Activated CD4-positive, alpha-beta memory T cell treated with anti-CD3 and anti-CD28 coated beads for 36 hours (primary cell): ENCODE measurements at regions not wholly inside any gene's neighbourhood (a gene's known extent, or its start where the extent isn't known, plus 50 kb on each side); places are given as distances from the start of the nearest gene placed in this dataset.
"Not testable (repeated sequence)": the region's sequence is repeated elsewhere in the genome, so short reads cannot be mapped to it uniquely, and the experiment has no call there.

Source experiments
- CTCF ChIA-PET: fragments of 350-600 bp; sonication (Branson Sonifier 250); formaldehyde crosslinking; loops from one replicate; lab custom pipeline; 2021; ENCODE audit warnings: antibody characterized with exemption, inconsistent platforms; lab: Charles Lee
- POLR2A ChIA-PET: fragments of 350-600 bp; sonication (Branson Sonifier 250); formaldehyde crosslinking; loops from one replicate; lab custom pipeline; 2021; ENCODE audit warnings: antibody characterized with exemption; lab: Charles Lee
- DNase-seq: peaks from one replicate; pipeline ENCODE4 v3.0.0-alpha.2; 2020
- H3K27ac Mint-ChIP-seq: one replicate; pipeline ENCODE4 v1.8.0; 2021; ENCODE audit warnings: mixed read lengths
- H3K27me3 Mint-ChIP-seq: one replicate; pipeline ENCODE4 v1.8.0; 2021; ENCODE audit warnings: mixed read lengths
- H3K36me3 Mint-ChIP-seq: one replicate; pipeline ENCODE4 v1.8.0; 2021; ENCODE audit warnings: mixed read lengths
- H3K4me1 Mint-ChIP-seq: one replicate; pipeline ENCODE4 v1.8.0; 2021; ENCODE audit warnings: low read depth, mixed read lengths
- H3K4me3 Mint-ChIP-seq: one replicate; pipeline ENCODE4 v1.8.0; 2021; ENCODE audit warnings: mild to moderate bottlenecking, mixed read lengths
- H3K9me3 Mint-ChIP-seq: one replicate; pipeline ENCODE4 v1.8.0; 2021; ENCODE audit warnings: mixed read lengths
- intact Hi-C: fragments of 100-400 bp; cut with micrococcal nuclease; formaldehyde crosslinking; loops from one replicate; pipeline ENCODE4 v1.15.1; 2023

DNA sequence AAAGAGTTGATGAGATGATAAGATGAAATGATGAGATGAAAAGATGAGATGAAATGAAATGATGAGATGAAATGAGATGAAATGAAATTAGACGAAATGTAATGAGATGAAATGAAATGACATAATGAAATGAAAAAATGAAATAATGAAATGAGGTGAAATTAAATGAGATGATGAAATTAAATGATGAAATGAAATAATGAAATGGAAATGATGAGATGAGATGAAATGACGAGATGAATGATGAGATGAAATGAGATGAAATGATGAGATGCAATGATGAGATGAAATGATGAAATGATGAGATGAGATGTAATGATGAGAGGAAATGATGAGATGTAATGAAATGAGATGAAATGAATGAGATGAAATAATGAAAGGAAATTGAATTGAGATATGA lies 339.3 kb upstream of the PLGLB1 start:
- POLR2A ChIA-PET, H3K36me3 Mint-ChIP-seq, CTCF ChIA-PET, intact Hi-C loops, H3K9me3 Mint-ChIP-seq, H3K27ac Mint-ChIP-seq, H3K27me3 Mint-ChIP-seq, H3K4me3 Mint-ChIP-seq, DNase-seq, H3K4me1 Mint-ChIP-seq: not testable (repeated sequence)

DNA sequence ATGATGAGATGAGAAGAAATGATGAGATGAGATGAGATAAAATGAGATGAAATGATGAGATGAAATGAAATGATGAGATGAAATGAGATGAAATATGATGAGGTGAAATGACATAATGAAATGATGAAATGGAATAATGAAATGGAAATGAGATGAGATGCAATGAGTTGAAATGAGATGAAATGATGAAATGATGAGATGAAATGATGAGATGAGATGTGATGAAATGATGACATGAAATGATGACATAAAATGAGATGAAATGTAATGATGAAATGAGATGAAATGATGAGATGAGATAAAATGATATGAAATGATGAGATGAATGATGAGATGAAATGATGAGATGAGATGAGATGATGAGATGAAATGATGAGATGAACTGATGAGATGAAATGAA lies 340.2 kb upstream of the PLGLB1 start:
- H3K9me3 Mint-ChIP-seq, intact Hi-C loops, CTCF ChIA-PET, POLR2A ChIA-PET, H3K4me1 Mint-ChIP-seq, DNase-seq, H3K4me3 Mint-ChIP-seq, H3K36me3 Mint-ChIP-seq, H3K27ac Mint-ChIP-seq, H3K27me3 Mint-ChIP-seq: not testable (repeated sequence)

DNA sequence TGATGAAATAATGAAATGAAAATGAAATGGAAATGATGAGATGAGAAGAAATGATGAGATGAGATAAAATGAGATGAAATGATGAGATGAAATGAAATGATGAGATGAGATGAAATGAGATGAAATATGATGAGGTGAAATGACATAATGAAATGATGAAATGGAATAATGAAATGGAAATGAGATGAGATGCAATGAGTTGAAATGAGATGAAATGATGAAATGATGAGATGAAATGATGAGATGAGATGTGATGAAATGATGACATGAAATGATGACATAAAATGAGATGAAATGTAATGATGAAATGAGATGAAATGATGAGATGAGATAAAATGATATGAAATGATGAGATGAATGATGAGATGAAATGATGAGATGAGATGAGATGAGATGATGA lies 342.7 kb upstream of the PLGLB1 start:
- H3K27me3 Mint-ChIP-seq, H3K27ac Mint-ChIP-seq, POLR2A ChIA-PET, intact Hi-C loops, CTCF ChIA-PET, H3K4me1 Mint-ChIP-seq, DNase-seq, H3K9me3 Mint-ChIP-seq, H3K36me3 Mint-ChIP-seq, H3K4me3 Mint-ChIP-seq: not testable (repeated sequence)

DNA sequence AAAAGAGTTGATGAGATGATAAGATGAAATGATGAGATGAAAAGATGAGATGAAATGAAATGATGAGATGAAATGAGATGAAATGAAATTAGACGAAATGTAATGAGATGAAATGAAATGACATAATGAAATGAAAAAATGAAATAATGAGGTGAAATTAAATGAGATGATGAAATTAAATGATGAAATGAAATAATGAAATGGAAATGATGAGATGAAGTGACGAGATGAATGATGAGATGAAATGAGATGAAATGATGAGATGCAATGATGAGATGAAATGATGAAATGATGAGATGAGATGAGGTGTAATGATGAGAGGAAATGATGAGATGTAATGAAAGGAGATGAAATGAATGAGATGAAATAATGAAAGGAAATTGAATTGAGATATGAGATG lies 343.4 kb upstream of the PLGLB1 start:
- H3K27ac Mint-ChIP-seq, H3K9me3 Mint-ChIP-seq: not testable (repeated sequence)

DNA sequence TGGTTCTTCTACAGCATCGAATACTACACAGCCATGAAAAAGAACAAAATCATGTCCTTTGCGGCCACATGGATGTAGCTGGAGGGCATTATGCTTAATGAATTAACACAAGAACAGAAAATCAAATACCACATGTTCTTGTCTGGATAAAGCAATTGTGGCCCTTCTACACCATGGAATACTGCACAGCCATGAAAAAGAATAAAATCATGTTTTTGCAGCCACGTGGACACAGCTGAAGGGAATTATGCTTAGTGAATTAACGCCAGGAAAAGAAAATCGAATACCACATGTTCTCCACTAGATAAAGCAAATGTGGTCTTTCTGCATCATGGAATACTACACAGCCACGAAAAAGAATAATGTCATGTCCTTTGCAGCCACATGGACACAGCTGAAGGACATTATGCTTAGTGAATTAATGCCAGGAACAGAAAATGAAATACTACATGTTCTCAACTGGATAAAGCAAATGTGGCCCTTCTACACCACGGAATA lies 361.8 kb upstream of the PLGLB2 start:
- CTCF ChIA-PET, DNase-seq, H3K9me3 Mint-ChIP-seq, H3K4me1 Mint-ChIP-seq, H3K27me3 Mint-ChIP-seq, POLR2A ChIA-PET, H3K4me3 Mint-ChIP-seq, H3K36me3 Mint-ChIP-seq, intact Hi-C loops, H3K27ac Mint-ChIP-seq: not testable (repeated sequence)

More for the DNA sequence above, 343.4 kb upstream of the PLGLB1 start:
- intact Hi-C loops, DNase-seq, H3K4me3 Mint-ChIP-seq, CTCF ChIA-PET, H3K27me3 Mint-ChIP-seq, POLR2A ChIA-PET, H3K36me3 Mint-ChIP-seq, H3K4me1 Mint-ChIP-seq: not testable (repeated sequence)

DNA sequence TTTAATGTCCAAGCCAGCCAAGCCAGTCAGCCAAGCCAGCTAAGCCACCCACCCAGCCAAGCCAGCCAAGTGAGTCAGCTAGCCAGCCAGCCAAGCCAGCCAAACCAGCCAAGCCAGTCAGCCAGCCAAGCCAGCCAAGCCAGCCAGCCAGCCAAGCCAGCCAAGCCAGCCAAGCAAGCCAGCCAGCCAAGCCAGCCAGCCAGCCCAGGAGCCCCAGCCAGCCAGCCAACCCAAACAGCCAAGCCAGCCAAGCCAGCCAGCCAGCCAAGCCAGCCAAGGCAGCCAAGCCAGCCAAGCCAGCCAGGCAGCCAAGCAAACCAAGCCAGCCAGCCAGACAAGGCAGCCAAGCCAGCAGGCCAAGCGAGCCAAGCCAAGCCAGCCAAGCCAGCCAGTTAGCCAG lies 352.1 kb upstream of the PLGLB2 start:
- H3K27me3 Mint-ChIP-seq, CTCF ChIA-PET, POLR2A ChIA-PET, H3K27ac Mint-ChIP-seq, H3K9me3 Mint-ChIP-seq, H3K4me3 Mint-ChIP-seq, H3K36me3 Mint-ChIP-seq, H3K4me1 Mint-ChIP-seq, DNase-seq, intact Hi-C loops: not testable (repeated sequence)

DNA sequence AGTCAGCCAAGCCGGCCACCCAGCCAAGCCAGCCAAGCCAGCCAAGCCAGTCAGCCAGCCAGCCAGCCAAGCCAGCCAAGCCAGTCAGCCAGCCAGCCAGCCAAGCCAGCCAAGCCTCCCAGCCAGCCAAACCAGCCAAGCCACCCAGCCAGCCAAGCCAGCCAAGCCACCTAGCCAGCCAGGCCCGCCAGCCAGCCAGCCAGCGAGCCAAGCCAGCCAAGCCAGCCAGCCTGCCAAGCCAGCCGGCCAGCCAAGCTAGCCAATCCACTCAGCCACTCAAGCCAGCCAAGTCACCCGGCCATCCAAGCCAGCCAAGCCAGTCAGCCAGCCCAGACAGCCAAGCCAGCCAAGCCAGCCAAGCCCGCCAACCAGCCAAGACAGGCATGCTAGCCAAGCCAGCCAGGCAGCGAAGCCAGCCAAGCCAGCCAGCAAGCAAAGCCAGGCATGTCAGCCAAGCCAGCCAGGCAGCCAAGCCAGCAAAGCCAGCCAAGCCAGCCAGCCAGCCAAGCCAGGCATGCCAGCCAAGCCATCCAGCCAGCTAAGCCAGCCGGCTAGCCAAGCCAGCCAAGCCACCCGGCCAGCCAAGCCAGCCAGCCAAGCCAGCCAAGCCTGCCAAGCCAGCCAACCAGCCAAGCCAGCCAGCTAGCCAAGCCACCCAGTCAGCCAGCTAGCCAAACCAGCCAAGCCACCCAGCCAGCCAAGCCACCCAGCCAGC lies 351.2 kb upstream of the PLGLB2 start:
- POLR2A ChIA-PET, DNase-seq: not testable (repeated sequence)

DNA sequence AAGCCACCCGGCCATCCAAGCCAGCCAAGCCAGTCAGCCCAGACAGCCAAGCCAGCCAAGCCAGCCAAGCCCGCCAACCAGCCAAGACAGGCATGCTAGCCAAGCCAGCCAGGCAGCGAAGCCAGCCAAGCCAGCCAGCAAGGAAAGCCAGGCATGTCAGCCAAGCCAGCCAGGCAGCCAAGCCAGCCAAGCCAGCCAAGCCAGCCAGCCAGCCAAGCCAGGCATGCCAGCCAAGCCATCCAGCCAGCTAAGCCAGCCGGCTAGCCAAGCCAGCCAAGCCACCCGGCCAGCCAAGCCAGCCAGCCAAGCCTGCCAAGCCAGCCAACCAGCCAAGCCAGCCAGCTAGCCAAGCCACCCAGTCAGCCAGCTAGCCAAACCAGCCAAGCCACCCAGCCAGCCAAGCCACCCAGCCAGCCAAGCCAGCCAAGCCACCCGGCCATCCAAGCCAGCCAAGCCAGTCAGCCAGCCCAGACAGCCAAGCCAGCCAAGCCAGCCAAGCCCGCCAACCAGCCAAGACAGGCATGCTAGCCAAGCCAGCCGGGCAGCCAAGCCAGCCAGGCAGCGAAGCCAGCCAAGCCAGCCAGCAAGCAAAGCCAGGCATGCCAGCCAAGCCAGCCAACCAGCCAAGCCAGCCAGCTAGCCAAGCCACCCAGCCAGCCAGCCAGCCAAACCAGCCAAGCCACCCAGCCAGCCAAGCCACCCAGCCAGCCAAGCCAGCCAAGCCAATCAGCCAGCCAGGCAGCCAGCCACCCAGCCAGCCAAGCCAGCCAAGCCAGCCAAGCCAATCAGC lies 350.4 kb upstream of the PLGLB2 start:
- CTCF ChIA-PET, result interaction anchor here (0.6 to 0.7 kb wide), 2 partner anchors 1669 to 1718 kb away, joined by 3 read pairs; no protein-coding TSS in a partner anchor
- H3K4me3 Mint-ChIP-seq, H3K4me1 Mint-ChIP-seq, H3K27me3 Mint-ChIP-seq, DNase-seq, POLR2A ChIA-PET, intact Hi-C loops, H3K9me3 Mint-ChIP-seq, H3K27ac Mint-ChIP-seq, H3K36me3 Mint-ChIP-seq: not testable (repeated sequence)

More for the DNA sequence above, 351.2 kb upstream of the PLGLB2 start:
- H3K9me3 Mint-ChIP-seq, H3K4me3 Mint-ChIP-seq, H3K4me1 Mint-ChIP-seq, intact Hi-C loops, H3K27ac Mint-ChIP-seq, H3K36me3 Mint-ChIP-seq, H3K27me3 Mint-ChIP-seq: not testable (repeated sequence)
- CTCF ChIA-PET, result interaction anchor here (0.6 kb wide), 1 partner anchor 1717 kb away, joined by 3 read pairs; no protein-coding TSS in a partner anchor

DNA sequence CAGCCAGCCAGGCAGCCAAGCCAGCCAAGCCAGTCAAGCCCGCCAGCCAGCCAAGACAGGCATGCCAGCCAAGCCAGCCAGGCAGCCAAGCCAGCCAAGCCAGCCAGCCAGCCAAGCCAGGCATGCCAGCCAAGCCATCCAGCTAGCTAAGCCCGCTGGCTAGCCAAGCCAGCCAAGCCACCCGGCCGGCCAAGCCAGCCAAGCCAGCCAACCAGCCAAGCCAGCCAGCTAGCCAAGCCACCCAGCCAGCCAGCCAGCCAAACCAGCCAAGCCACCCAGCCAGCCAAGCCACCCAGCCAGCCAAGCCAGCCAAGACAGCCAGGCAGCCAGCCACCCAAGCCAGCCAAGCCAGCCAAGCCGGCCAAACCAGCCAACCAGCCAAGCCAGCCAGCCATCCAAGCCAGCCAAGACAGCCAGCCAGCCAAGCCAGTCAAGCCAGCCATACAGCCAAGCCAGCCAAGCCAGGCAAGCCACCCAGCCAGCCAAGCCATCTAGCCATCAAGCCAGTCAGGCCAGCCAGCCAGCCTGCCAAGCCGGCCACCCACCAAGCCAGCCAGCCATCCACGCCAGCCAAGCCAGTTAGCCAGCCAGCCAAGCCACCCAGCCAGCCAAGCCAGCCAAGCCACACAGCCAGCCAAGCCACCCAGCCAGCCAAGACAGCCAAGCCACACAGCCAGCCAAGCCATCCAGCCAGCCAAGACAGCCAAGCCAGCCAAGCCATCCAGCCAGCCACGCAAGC lies 349.2 kb upstream of the PLGLB2 start:
- POLR2A ChIA-PET, H3K27ac Mint-ChIP-seq, CTCF ChIA-PET, H3K4me3 Mint-ChIP-seq, H3K4me1 Mint-ChIP-seq, H3K9me3 Mint-ChIP-seq, H3K36me3 Mint-ChIP-seq, DNase-seq, H3K27me3 Mint-ChIP-seq, intact Hi-C loops: not testable (repeated sequence)

DNA sequence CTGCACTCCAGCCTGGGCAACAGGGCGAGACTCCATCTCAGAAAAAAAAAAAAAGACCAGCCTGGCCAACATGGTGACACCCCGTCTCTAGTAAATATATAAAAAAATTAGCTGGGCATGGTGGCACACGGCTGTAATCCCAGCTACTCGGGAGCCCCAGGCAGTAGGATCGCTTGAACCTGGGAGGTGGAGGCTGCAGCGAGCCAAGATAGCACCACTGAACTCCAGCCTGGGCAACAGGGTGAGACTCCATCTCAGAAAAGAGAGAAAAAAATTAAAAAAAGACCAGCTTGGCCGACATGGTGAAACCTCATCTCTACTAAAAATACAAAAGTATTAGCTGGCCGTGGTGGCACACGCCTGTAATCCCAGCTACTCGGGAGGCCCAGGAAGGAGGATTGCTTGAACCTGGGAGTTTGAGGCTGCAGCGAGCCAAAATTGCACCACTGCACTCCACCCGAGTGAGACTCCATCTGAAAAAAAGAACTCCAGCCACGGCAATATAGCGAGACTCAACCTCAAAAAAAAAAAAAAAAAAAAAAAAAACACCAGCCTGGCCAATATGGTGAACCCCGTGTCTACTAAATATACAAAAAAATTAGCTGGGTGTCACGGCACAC lies 346.1 kb upstream of the PLGLB2 start:
- Mint-ChIP-seq H3K9me3 (peaks cover 9% of the 10 kb centered on the region), H3K36me3 (no peaks in the 10 kb centered on the region), H3K27me3 (no peaks in the 10 kb centered on the region), H3K4me3 (no peak overlapping the region), H3K27ac (no peak overlapping the region), H3K4me1 (no peaks in the 10 kb centered on the region)
- CTCF ChIA-PET, result no interaction called here
- no peak for DNase-seq
- intact Hi-C loops, result no loop called here
- POLR2A ChIA-PET, result no interaction called here

DNA sequence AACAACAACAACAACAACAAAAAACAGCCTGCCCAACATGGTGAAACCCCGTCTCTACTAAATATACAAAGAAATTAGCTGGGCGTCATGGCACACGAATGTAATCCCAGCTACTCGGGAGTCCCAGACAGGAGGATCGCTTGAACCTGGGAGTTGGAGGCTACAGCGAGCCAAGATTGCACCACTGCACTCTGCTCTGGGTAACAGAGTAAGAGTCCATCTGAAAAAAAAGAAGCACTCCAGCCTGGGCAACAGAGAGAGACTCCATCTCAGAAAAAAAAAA lies 344.1 kb upstream of the PLGLB2 start:
- H3K36me3 Mint-ChIP-seq, result no peaks in the 10 kb centered on the region
- no peak for DNase-seq
- POLR2A ChIA-PET, result no interaction called here
- H3K4me1 Mint-ChIP-seq, result no peaks in the 10 kb centered on the region
- peaks cover 9% of the 10 kb centered on the region for H3K9me3 Mint-ChIP-seq
- no peaks in the 10 kb centered on the region for H3K27me3 Mint-ChIP-seq
- no peak overlapping the region for H3K27ac Mint-ChIP-seq
- intact Hi-C loops, result no loop called here
- no peak overlapping the region for H3K4me3 Mint-ChIP-seq
- CTCF ChIA-PET, result no interaction called here
